Hepatocyte (in vitro differentiated cells): ENCODE measurements at regions not wholly inside any gene's neighbourhood (a gene's known extent, or its start where the extent isn't known, plus 50 kb on each side); places are given as distances from the start of the nearest gene placed in this dataset.

Source experiments
- EZH2 ChIP-seq: fragments of 200-600 bp; sonication (generic); IDR thresholded peaks from 2 replicates; pipeline ENCODE4 v1.6.1; 2016; ENCODE audit warnings: antibody characterized with exemption, mild to moderate bottlenecking, borderline replicate concordance
- EZH2phosphoT487 ChIP-seq: fragments of 200-600 bp; sonication (generic); IDR thresholded peaks from one replicate; pipeline ENCODE4 v1.6.1; 2018; ENCODE audit warnings: antibody characterized with exemption, mild to moderate bottlenecking, low read depth, moderate library complexity; ENCODE audit not compliant: unreplicated experiment, severe bottlenecking
- TF ChIP-seq, protein P1 (sequence below): fragments of 200-600 bp; sonication (generic); IDR thresholded peaks from 2 replicates; pipeline ENCODE4 v1.5.1; 2016; ENCODE audit warnings: antibody characterized with exemption, mild to moderate bottlenecking; ENCODE audit not compliant: poor library complexity

DNA sequence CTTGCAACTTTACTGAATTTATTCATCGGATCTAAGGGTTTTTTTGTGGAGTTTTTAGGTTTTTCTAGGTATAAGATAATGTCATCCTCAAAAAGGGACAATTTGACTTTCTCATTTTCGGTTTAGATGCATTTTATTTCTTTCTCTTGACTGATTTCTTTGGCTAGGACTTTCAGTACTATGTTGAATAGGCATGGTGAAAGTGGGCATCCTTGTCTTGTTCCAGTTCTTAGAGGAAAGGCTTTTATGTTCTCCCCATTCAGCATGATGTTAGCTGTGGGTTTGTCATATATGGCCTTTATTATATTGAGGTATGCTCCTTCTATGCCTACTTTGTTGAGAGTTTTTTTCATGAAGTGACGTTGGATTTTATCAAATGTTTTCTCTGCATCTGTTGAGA is 106.7 kb downstream of the FAM43A start:
- TF ChIP-seq, protein P1, sequence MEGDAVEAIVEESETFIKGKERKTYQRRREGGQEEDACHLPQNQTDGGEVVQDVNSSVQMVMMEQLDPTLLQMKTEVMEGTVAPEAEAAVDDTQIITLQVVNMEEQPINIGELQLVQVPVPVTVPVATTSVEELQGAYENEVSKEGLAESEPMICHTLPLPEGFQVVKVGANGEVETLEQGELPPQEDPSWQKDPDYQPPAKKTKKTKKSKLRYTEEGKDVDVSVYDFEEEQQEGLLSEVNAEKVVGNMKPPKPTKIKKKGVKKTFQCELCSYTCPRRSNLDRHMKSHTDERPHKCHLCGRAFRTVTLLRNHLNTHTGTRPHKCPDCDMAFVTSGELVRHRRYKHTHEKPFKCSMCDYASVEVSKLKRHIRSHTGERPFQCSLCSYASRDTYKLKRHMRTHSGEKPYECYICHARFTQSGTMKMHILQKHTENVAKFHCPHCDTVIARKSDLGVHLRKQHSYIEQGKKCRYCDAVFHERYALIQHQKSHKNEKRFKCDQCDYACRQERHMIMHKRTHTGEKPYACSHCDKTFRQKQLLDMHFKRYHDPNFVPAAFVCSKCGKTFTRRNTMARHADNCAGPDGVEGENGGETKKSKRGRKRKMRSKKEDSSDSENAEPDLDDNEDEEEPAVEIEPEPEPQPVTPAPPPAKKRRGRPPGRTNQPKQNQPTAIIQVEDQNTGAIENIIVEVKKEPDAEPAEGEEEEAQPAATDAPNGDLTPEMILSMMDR, result no peak
- TF ChIP-seq EZH2, result no peak
- TF ChIP-seq EZH2phosphoT487, result no peak
